GM19351 (cell line): ENCODE measurements at regions not wholly inside any gene's neighbourhood (a gene's known extent, or its start where the extent isn't known, plus 50 kb on each side); places are given as distances from the start of the nearest gene placed in this dataset.
A peak's percentile ranks its signal among the peaks of the same experiment; 100 is the strongest.

ENCODE experiments used
- ATAC-seq: cut with Tn5 transposase; IDR thresholded peaks from one replicate; pipeline ENCODE4 v1.9.1; 2021; ENCODE audit warnings: mild to moderate bottlenecking, moderate library complexity; ENCODE audit not compliant: unreplicated experiment

DNA sequence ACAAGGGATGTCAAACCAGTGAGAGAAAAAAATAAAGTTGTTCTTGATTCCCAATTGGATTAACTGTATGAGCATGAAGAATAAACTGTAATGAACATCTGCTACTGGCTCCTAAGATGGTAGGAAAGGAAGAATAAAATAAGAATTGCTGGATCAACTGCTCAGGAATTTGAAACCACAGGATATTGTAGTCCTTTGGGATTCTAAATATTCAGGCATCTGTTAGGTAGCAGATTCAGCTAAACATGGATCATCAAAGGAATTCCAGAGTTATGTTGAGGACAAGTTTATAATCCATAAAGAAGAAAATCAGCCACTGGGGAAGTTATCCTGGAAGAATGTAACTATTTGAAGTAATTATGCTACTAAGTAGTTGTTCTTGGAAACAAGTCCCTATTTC, 65.8 kb downstream of the ISL1 start:
- ATAC-seq, result no peak

DNA sequence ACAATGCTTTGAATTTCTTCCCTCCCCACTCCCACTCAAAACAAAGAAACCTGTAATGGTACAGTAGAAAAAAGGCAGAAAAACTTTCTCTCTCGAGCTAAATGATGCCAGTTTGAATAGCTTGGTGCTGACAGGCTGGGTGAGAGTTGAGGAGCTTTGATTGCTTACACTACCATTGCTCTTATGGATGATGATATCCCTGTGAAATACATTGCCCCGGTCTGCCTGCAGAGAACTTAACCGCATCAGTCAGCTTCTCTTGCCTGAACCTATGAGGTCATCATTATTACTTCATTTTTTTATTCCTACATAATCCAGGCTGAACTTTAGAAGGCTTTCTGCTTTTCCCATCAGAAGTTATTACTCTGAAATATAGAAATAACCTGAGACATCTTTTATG, 69.3 kb downstream of the ISL1 start:
- no peak for ATAC-seq

DNA sequence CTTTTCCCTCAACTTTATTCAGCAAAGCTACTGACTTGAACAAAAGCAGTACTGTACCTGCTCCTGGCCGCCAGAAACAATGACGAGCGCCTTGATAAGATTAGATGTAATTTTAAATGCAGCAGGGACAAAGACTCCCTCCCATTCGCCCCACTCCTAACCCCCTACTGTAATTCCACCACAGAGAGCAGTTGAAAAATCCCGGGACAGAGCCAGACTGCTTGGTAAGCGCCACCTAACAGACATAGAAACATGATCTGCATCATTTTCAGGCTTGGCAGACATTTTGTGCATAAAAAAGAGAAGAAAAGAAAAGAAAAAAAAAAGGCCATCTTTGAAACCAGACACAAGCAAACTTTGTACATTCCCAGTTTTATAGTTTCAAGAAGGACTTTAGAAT, 81.9 kb downstream of the ISL1 start:
- ATAC-seq, result no peak

DNA sequence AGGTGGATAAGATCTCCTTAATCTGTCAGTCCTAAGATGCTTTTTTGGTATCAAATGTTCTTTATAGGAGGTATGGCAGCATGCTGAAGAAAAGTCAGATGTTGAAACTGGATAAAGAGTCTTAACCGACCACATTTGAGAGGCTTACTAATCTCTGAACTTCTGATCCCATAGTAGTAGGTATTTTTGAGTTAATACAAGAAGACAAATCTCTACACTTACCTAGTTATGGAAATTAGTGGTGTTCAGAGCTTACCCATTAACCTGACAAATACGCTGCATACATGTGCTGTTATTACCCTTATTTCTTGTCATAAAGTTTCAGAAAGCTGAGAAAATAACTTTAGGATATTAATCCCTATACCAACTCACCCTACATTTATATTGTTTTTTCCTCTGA, 83.0 kb downstream of the ISL1 start:
- no peak for ATAC-seq

DNA sequence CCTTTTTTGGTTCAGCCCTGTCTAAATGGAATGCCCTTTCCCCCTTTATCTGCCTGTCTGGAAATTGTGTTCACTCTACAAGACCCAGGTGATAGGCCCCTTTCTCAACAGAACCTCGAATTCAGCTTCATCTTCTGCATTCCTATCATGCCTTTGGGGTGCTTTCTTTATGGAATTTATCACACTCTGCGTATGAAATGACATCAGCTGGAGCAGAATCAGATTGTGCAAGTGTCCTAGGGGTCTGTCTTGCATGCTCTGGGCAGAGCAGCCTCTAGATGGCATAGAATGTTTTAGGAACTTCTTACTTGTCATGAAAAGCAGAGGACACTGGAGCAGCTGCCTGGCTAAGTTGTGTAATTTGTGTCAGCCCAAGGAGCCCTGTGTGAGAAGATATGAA, 84.9 kb downstream of the ISL1 start:
- no peak for ATAC-seq

DNA sequence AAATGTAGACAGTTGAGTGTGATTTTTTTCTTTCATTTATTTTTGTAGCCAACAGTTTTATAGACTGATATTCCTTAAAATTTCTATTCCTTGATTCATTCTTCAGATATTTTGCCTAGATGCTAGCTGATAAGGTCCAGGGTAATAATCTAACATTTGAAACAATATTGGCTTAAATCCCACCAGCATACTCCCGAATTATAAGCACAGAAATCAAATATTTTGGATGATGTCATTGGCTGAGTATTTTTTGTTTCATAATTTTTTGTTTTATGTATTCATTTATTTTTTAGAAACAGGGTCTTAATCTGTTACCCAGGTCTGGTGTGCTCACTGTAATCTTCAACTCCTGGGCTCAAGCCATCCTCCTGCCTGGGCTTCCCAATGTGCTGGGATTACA, 88.4 kb downstream of the ISL1 start:
- no peak for ATAC-seq

DNA sequence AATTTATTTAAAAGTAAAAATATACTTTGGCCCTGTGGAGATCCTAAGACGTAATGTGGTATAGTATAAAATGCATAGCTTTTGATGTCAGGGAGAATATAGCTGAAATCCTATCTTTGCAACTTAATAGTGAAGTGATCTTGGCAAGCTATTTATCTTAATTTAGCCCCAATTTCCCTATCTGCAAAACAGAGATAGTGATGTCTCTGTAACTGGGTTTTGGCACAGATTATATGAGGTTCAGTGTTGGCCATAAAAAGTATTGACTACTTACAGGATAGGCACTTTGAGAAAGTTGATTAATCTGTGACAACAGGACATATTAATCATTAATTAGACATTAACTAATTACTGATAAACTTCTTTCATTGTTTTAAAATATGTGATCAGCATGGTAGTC, 89.2 kb downstream of the ISL1 start:
- ATAC-seq, result no peak

DNA sequence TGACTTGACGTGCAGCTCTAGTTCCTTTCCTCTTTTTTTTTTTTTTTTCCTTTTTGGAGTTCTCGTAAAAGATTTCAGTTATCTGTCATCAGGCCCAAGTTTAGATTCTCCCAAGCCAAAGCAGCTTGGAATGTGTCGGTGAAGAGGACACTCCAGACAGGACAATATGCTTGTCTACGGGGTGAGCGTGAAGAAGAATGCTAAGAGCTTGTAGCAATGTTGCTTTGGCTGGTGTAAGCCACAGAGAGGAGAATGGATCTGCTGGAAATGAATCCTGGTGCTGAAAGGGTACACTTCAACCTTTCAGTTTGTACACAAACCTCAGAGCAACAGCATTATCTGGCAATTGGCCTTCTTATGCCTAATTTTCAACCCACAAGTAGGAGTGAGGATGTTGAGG, 92.4 kb downstream of the ISL1 start:
- no peak for ATAC-seq

DNA sequence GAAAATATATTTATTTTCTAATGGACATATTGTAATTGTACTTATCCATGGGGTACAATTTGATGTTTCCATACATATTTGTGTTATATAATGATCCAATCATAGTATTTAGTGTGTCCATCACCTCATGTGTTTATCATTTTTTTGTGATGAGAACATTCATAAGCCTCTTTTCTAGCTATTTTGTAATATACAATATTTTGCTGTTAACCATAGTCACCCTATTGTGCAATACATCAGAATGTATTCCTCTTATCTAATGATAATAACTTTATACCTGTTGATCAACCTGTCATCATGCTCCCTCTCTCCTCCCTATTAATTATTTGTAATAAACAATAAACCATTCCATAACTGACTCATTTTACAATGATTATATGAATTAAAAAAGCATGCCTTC, 93.2 kb downstream of the ISL1 start:
- ATAC-seq, result no peak

DNA sequence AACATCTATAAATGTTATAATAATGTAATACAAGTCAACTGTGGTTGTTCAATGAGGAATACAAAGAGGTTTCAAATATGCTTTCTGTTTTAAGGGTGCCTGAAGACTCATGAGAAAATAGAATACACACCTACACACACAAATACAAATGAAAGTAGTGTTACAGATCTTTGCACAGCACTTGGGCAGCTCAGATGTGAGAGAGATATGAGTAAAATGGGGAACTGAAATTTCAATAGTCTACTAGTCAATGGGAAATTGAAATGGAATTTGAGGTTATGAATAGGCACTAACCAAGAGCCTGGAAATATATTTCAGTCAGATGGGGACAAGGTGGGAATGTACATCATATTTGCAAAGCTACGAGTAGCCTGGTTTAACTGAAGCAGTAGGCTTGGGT, 96.6 kb downstream of the ISL1 start:
- ATAC-seq, result peak; percentile 73

DNA sequence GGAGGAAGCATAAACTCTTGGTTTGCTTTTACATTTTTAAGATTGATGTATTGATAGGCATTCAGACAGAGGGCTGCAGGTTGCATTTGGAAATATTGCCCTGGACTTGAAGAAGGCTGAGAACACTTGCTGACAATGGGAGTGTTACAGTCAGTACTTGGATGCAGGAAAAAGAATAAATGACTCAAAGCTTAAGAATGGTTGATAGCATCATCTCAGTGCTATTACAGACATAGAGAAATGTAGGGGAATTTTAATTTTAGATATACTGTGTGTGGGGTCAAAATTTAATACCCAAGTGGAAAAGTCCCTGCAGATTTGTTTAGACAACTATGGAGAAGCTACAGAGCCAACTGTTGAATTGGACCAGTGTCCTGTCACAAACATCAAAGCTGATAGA, 101.1 kb downstream of the ISL1 start:
- ATAC-seq, result no peak

DNA sequence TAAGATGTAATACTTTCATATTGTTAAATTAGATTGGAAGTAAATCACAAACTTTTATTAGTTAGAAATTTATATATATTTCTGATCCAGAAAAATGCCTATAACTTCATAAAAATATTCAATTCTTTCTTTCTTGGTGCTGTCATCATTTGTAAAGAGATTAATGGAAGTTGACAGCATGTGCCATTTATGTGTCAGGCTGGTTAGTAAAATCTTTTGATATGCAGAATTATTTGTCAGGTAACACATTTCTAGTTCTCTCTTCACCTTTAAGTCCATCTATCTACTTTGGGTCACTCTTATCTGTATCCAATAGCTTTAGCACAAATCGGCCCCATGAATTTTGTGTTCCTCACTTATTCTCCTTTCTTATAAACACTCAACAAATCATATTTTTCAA, 102.9 kb downstream of the ISL1 start:
- ATAC-seq, result no peak

DNA sequence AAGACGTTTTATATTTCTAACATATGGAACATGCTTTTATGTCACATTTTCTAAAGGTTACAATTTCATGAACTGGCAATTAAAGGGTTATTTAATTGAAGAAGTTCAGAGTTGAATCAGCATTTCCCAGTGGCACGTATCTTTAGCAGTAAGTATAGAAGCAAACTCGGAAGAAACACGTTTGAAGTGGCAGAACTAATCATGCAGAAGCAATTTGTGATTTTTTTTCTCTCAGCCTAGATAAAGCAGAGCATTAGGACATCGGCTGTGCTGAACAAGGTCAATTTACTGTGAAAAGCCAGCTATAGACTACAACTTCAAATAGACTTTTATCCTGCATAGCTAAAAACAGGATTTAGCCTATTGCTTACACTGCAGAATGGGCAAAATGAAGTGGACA, 104.7 kb downstream of the ISL1 start:
- ATAC-seq, result no peak

DNA sequence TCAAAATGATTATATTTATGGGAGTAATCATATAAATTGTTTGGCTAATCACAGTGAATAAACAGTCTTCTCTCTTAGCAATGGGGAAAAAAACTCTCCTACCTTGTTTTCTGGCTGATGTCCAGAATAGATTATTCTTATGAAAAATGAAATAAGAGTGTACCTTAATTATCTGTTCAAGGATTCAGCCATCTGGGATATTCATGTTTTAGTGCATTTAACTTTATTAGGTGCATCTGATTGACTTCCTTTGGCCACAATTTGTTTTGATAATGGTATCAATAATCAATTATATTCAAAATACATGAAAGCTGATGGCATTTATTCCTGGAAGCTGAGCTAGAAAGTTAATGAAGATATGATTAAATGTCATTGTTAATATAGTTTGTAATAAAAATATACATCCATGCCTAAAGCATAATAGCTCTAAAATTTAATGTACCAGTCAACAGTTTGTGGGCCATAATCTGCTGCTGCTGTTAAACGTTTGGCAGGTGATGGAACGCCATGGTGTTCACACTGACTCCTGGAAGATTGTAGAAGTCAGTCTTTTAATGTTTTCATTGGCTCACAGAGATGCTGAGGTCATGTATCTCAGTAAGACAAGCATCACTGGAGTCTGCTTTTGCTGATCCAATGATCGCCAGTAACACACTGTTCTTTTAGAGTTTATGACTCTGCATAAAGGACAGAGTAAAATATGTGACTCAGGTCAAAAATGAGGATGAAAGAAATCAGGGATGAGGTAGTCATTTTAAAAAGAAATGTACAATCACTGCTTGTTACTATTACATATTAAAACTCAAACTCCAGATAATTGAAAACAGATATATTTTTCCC, 105.8 kb downstream of the ISL1 start:
- no peak for ATAC-seq

DNA sequence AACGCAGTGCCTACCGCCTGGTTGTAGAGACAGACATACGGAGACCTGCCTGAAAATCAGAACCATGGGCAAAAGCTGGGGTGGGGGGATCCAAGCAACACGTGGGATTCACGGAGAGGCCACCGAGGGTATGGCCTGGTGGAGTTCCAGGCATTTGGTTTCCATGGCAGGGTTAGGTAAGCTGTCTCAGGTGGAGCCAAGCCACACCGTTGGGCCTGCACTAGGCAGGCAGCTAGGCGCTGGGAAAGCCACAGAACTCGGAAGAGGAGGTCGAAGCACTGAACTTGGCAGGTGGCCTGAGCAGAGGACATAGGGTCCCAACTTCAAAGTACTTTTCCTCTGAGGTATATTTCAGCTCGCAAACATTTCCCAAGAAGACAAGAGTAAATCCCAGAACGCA, 111.6 kb downstream of the ISL1 start:
- ATAC-seq, result no peak

DNA sequence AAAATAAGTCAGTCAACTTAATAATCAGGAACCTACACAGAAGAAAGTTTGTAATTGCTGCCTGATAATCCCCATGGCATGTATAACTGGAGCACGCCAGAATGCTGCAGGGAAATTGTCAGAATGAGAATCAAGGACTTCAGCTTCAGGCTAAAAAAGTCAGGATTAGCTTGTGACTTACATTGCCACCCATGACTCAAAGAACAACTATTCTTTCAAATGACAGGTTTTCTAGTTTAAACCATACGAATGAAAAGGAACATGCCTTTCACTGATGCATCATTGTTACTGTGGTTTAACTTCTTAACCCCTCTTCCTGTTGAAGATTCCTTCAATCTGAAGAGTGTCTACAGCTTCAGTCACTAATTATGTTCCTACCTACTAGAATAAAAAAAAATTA, 112.4 kb downstream of the ISL1 start:
- no peak for ATAC-seq

DNA sequence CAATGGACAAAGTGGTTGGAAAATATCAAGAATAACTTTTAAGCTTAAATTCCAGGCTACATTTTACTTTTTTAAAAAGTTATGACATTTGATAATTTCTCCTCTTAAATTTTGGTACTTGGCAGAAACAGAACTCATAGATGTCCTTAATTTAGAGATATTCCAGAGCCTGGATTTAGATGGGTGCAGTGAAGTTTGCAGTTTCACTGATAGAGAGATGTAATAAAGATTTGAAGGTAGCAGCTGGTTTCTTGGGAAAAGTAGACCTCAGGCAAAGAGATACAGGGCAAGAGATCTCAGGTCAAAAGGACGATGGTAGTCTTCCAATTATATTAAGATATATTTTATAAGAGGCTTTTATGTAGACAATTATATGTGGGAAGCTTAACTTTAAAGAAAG, 134.6 kb downstream of the ISL1 start:
- no peak for ATAC-seq

DNA sequence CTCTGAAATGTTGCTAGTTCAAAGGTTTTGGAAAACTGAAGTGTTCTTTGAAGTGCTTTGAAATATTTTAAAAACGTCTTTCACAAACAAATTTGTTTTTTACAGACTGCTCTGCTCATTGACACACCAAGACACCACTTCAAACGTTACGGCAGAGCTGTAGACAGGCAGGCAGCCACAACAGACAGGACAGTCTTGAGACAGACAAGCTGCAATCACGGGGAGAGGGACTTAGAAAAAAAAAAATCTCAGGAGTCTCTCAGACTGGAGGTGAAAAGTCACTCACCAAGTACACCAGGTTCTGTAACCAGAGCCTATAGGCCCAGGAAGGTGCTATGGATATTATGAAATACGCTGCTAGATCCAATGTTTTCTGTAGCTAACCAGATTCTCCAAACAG, 135.4 kb downstream of the ISL1 start:
- ATAC-seq, result no peak

DNA sequence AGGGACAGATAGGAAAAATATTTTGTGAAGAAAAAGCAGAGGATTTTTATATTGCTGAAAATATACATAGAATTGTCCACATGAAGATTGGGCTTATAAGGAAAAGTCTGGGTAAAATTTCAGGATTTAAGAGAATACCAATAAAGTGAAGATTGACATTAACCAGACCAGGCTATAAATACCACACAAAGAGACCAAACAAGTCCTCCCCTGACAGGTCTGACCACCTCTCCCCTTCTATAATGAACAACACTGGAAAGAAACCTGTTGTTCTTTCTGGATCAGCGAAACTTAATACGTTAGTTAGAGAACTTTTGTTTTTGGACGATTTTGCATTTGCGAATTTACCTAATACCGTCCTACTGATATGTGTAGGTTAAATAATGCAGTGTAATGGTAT, 138.3 kb downstream of the ISL1 start:
- no peak for ATAC-seq

DNA sequence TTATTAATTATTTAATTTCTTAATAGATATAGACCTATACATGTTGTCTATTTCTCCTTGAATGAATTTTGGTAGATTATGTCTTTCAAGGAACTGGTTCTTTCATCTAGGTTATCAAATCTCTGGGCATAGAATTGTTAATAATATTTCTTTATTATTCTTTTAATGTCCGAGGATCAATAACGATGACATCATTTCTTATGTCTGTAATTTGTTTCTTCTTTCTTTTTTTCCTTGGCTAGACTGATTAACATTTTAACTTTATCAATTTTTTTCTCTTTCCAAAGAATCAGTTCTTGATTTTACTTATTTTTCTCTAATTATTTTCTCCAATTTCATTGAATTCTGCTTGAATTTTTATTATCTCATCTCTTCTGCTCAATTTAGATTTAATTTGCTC, 156.0 kb downstream of the ISL1 start:
- ATAC-seq, result no peak

DNA sequence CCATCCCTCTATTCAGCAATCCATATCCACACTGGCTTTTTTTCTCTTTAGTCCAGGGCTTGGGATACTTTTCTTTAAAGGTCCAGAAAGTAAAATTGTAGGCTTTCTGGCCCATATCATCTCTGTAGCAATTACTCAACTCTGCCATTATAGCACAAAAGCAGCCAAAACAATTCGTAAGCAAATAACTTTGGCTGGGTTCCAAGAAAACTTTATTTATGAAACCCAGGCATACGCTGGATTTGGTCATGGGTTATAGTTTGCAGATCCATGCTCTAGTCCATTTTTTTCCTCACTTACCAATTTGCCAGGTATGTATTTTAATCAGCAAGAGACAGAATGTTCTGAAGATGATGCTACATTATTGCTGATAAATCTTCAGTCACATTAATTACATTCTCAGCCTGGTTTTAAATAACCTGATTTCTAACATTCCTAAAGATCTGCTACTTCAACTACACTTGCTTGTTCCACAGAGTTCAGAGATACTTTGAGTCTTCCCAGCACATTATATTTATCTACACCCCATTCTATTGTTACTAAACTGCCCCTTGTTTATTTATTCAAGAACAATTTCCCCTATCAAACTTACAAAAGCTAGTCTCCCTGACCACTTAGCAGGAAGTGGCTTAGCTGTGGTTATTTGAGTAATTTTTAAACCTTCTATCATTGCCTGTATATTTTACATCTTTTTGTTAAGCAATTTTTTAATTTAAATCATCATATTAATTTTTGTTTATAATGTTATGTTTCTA, 161.0 kb downstream of the ISL1 start:
- ATAC-seq, result no peak

DNA sequence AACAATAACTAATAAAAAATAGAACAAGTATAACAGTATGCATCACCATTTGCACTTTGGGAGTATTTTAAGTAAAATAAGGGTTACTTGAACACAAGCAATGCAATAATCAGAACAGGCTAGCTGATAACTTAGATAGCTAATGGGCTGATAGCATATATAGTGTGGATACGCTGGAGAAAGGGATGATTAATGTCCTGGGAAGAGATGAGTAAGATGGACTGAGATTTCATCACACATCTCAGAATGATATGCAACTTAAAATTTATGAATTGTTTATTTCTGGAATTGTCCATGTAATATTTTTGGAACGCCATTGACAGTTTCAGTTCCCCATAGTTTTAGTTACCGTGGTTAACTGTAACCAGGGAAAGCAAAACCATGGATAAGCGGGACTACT, 173.6 kb downstream of the ISL1 start:
- ATAC-seq, result no peak

DNA sequence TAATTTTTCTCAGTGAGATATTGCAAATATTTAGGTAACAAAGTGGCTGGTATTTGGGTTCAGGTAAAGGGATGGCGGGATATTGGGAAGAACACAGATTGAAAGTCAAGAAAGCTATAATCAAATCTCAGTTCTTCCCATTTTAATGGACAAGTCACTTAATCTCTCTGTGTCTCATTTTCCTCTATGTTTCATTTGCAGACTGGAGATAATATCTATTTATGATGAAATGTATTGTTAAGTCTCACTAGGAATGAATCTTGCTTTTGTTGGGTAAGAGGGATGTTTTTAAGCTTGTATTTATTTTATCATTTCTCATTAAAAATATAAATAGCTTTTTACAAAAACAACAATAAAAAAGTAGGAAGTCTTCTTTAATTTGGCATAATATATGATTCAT, 175.4 kb downstream of the ISL1 start:
- no peak for ATAC-seq
